HL-60 (cell line): ENCODE measurements at regions not wholly inside any gene's neighbourhood (a gene's known extent, or its start where the extent isn't known, plus 50 kb on each side); places are given as distances from the start of the nearest gene placed in this dataset.

Source experiments
- CTCF ChIP-seq: IDR thresholded peaks from one replicate; pipeline ENCODE4 v1.5.1; 2011; ENCODE audit warnings: low read length, control low read depth, inconsistent platforms; ENCODE audit not compliant: insufficient read depth
- GABPA ChIP-seq: IDR thresholded peaks from 2 replicates; pipeline ENCODE4 v1.6.1; 2012; ENCODE audit warnings: low read depth
- POLR2AphosphoS5 ChIP-seq: IDR thresholded peaks from 2 replicates; pipeline ENCODE4 v1.6.1; 2012; ENCODE audit warnings: low read depth
- REST ChIP-seq: IDR thresholded peaks from 2 replicates; pipeline ENCODE4 v1.6.1; 2012; ENCODE audit warnings: low read depth; ENCODE audit not compliant: insufficient replicate concordance
- SPI1 ChIP-seq: IDR thresholded peaks from 2 replicates; pipeline ENCODE4 v1.6.1; 2012; ENCODE audit warnings: low read depth, mild to moderate bottlenecking, borderline replicate concordance

- TF ChIP-seq POLR2AphosphoS5 = no peak
- TF ChIP-seq CTCF = no peak
- TF ChIP-seq GABPA = no peak
- TF ChIP-seq REST = no peak
- no peak for TF ChIP-seq SPI1
These were observed 592.4 kb upstream of the IGFBP3 start for GRCh38 chr7:46513447-46513848.
